ENCODE measurements at regions not wholly inside any gene's neighbourhood (a gene's known extent, or its start where the extent isn't known, plus 50 kb on each side); places are given as distances from the start of the nearest gene placed in this dataset.

GRCh38 chr3:44048949-44049348 is 192.7 kb upstream of the TOPAZ1 start:
- WGBS (ENCODE audit: extremely low coverage, insufficient read length, low lambda C conversion rate), result no CpG with 5 or more reads among the region's 2 CpGs
- no peak overlapping the region for H3K27ac ChIP-seq (ENCODE audit: insufficient read length, low read depth, low read length)
- H3K27ac Mint-ChIP-seq, result no peak overlapping the region; a peak in 1 of 7 replicates

More at GRCh38 chr3:44048949-44049348, 192.7 kb upstream of the TOPAZ1 start:
- no peak overlapping the region for H4K91ac ChIP-seq (ENCODE audit: insufficient read length, low read depth, low read length)
- H2BK12ac ChIP-seq (ENCODE audit: insufficient read length, low read depth, low read length), result no peak overlapping the region
- H4K5ac ChIP-seq (ENCODE audit: insufficient read length, low read depth, low read length), result no peak overlapping the region
- no peaks in the 10 kb centered on the region for H3K23me2 ChIP-seq (ENCODE audit: insufficient read length, low read depth, low read length, poor library complexity, severe bottlenecking)
- H3K18ac ChIP-seq (ENCODE audit: insufficient read length, low read depth, low read length), result no peak overlapping the region
- no peak overlapping the region for H4K8ac ChIP-seq (replicated peaks; ENCODE audit: insufficient read length, low read depth, low read length)
- H3K9ac ChIP-seq (ENCODE audit: extremely low read depth, insufficient read length, low read length), result no peak overlapping the region
- no peaks in the 10 kb centered on the region for H3K27me3 ChIP-seq (ENCODE audit: insufficient read depth, low read length)
- H2AFZ ChIP-seq (ENCODE audit: low read length), result no peak overlapping the region
- H3K79me2 ChIP-seq (ENCODE audit: insufficient read depth, low read length), result no peaks in the 10 kb centered on the region
- H3K79me1 ChIP-seq (ENCODE audit: insufficient read depth, low read depth, low read length, poor library complexity, severe bottlenecking), result no peaks in the 10 kb centered on the region
- no peak overlapping the region for H2BK20ac ChIP-seq (ENCODE audit: low read depth, low read length, poor library complexity, severe bottlenecking)
- H3K9me3 Mint-ChIP-seq, result no peaks in the 10 kb centered on the region
- DNase-seq, result no peak
- 0 out of 7 replicates have a peak, but pooled peaks cover 0 to 2% (median 0%) of the 10 kb centered on the region in 3 experiments for H3K36me3 Mint-ChIP-seq (ENCODE audit: insufficient read depth in 1 of 3, low read depth in 3 of 3)
- peaks cover 6% of the 10 kb centered on the region; the same call in 1 of the 2 replicates for H3K4me1 ChIP-seq (ENCODE audit: insufficient read depth, low read length)
- TF ChIP-seq CTCF (conservative IDR thresholded peaks at IDR 0.05), result no peak
- H3K27me3 Mint-ChIP-seq (ENCODE audit: low read depth), result no peaks in the 10 kb centered on the region; the same call in none of the 2 replicates
- H3K4ac ChIP-seq (ENCODE audit: low read depth, low read length), result no peak overlapping the region
- no peak overlapping the region for H2AK5ac ChIP-seq (ENCODE audit: insufficient read length, low read length)
- H3T11ph ChIP-seq (ENCODE audit: low read length), result no peak overlapping the region
- H2BK5ac ChIP-seq (ENCODE audit: insufficient read length, low read length), result no peak overlapping the region
- H2BK120ac ChIP-seq (ENCODE audit: low read depth, low read length, poor library complexity, severe bottlenecking), result no peak overlapping the region
- H3K4me1 Mint-ChIP-seq, result peaks cover 19% of the 10 kb centered on the region in 2 experiments
- no peak overlapping the region for H3K4me2 ChIP-seq (ENCODE audit: insufficient read depth, insufficient read length, low read length)
- no peak overlapping the region for H3K14ac ChIP-seq (ENCODE audit: insufficient read depth, low read length)
- H3K9me3 ChIP-seq (ENCODE audit: control insufficient read depth, low read depth, low read length), result no peaks in the 10 kb centered on the region
- H4K20me1 ChIP-seq (ENCODE audit: control insufficient read depth, insufficient read depth, insufficient read length), result no peaks in the 10 kb centered on the region
- H3K4me3 Mint-ChIP-seq, result no peak overlapping the region
- H2BK15ac ChIP-seq (ENCODE audit: low read depth, low read length), result no peak overlapping the region
- H3K23ac ChIP-seq (ENCODE audit: insufficient read length, low read depth, low read length), result no peak overlapping the region
- H3K56ac ChIP-seq (ENCODE audit: insufficient read length, low read depth, low read length), result no peak overlapping the region

Measured in H9 (cell line).